ENCODE measurements at regions not wholly inside any gene's neighbourhood (a gene's known extent, or its start where the extent isn't known, plus 50 kb on each side); places are given as distances from the start of the nearest gene placed in this dataset.

DNA sequence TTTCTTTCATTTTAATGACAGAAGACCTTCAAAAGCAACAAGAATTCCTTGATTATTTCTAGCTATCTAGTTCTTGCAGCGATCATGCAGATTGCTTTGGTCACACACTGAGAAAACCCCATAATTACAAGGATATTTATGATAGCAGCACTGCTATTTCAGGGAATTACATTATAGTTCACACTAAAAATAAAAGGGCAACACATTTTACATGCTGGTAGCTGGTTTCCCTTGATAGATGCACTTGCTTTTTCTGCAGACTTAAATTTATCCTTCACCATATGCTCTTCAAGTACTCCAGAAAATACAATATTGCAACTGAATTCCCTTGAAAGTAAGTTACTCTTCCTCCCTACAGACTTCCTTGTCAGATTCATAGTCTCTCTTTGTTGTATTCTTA, 751.1 kb downstream of the CCDC85A start:
- Histone ChIP-seq H3K36me3 (no peaks in the 10 kb centered on the region), H3K27ac (no peak overlapping the region), H3K4me1 (ENCODE audit: low read depth) (no peaks in the 10 kb centered on the region), H3K4me3 (no peak overlapping the region), H3K27me3 (no peaks in the 10 kb centered on the region), H3K9me3 (ENCODE audit: low read depth) (no peaks in the 10 kb centered on the region)
- DNase-seq (ENCODE audit: low read depth in 1 of 2, low spot score in 1 of 2): no peak
- TF ChIP-seq, protein P1, sequence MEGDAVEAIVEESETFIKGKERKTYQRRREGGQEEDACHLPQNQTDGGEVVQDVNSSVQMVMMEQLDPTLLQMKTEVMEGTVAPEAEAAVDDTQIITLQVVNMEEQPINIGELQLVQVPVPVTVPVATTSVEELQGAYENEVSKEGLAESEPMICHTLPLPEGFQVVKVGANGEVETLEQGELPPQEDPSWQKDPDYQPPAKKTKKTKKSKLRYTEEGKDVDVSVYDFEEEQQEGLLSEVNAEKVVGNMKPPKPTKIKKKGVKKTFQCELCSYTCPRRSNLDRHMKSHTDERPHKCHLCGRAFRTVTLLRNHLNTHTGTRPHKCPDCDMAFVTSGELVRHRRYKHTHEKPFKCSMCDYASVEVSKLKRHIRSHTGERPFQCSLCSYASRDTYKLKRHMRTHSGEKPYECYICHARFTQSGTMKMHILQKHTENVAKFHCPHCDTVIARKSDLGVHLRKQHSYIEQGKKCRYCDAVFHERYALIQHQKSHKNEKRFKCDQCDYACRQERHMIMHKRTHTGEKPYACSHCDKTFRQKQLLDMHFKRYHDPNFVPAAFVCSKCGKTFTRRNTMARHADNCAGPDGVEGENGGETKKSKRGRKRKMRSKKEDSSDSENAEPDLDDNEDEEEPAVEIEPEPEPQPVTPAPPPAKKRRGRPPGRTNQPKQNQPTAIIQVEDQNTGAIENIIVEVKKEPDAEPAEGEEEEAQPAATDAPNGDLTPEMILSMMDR (IDR thresholded peaks at IDR 0.05; ENCODE audit: low read depth, low read length): no peak

DNA sequence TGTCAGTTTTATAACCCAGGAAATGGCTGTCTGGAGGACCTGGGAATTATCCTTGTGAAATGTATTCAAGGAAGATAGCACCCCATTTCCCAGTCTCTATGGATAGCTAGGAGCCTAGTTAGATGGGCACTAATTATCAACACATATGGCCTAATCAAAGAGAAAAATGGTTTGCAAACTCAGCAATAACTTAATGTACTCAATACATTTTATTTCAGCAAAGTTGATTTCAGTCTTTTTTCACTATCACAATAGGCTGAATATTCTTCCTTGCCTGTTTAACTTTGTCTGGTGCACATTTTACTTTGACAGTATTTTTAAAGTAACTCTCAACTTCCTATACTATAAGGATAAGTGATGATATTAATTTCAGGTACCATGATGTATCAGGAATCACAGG, 756.3 kb downstream of the CCDC85A start:
- no peak overlapping the region for H3K4me3 ChIP-seq

DNA sequence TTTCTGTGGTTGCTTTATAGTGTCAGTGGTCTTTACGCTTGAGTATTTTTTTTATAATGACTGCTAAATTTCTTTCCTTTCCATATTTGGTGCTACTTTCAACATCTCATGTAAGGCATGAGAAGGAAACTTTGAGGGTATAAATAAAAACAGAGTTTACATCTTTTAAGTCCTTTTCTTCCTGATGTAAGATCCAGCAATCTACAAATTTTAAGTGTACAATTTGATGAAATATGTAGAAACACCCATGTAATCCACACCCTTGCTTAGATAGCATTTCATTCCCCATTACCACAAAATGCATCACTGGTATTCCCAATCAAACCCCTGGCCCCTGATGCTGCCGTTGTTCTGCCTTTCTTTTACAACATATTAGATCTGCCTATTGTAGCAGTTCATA, 769.1 kb downstream of the CCDC85A start:
- no peak for DNase-seq (ENCODE audit: low read depth in 1 of 2, low spot score in 1 of 2)
- TF ChIP-seq, protein P1 (IDR thresholded peaks at IDR 0.05; ENCODE audit: low read depth, low read length): no peak
- no peak overlapping the region for H3K4me3 ChIP-seq
- no peaks in the 10 kb centered on the region for H3K27me3 ChIP-seq
- no peak overlapping the region for H3K27ac ChIP-seq
- H3K9me3 ChIP-seq (ENCODE audit: low read depth): no peaks in the 10 kb centered on the region
- no peaks in the 10 kb centered on the region for H3K36me3 ChIP-seq
- H3K4me1 ChIP-seq (ENCODE audit: low read depth): no peaks in the 10 kb centered on the region

More for the DNA sequence above, 756.3 kb downstream of the CCDC85A start:
- TF ChIP-seq, protein P1 (IDR thresholded peaks at IDR 0.05; ENCODE audit: low read depth, low read length): no peak
- no peaks in the 10 kb centered on the region for H3K27me3 ChIP-seq
- no peak for DNase-seq (ENCODE audit: low read depth in 1 of 2, low spot score in 1 of 2)
- H3K4me1 ChIP-seq (ENCODE audit: low read depth): no peaks in the 10 kb centered on the region
- no peak overlapping the region for H3K27ac ChIP-seq
- no peaks in the 10 kb centered on the region for H3K36me3 ChIP-seq
- no peaks in the 10 kb centered on the region for H3K9me3 ChIP-seq (ENCODE audit: low read depth)

DNA sequence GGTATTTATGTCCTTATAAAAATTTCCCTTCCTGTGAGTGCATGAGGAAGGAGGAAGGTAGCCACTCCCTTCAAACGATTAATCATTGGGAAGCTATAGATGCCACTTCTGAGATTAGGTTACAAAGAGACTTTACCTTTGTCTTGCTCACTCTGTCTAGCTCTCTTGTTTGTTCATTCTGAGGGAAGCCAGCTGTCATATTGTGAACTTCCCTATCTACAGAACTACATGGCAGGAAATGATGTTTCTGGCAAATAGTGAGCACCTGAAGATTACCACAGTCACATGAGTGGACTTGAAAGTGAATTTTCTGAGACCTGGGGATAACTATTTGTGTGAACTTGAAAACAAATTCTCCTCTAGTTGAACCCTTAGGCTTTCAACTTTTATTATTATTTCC, 776.8 kb downstream of the CCDC85A start:
- H3K36me3 ChIP-seq: no peaks in the 10 kb centered on the region
- no peak overlapping the region for H3K4me3 ChIP-seq
- H3K27ac ChIP-seq: no peak overlapping the region
- no peaks in the 10 kb centered on the region for H3K27me3 ChIP-seq
- H3K4me1 ChIP-seq (ENCODE audit: low read depth): no peaks in the 10 kb centered on the region
- TF ChIP-seq, protein P1 (IDR thresholded peaks at IDR 0.05; ENCODE audit: low read depth, low read length): no peak
- no peak for DNase-seq (ENCODE audit: low read depth in 1 of 2, low spot score in 1 of 2)
- no peaks in the 10 kb centered on the region for H3K9me3 ChIP-seq (ENCODE audit: low read depth)

DNA sequence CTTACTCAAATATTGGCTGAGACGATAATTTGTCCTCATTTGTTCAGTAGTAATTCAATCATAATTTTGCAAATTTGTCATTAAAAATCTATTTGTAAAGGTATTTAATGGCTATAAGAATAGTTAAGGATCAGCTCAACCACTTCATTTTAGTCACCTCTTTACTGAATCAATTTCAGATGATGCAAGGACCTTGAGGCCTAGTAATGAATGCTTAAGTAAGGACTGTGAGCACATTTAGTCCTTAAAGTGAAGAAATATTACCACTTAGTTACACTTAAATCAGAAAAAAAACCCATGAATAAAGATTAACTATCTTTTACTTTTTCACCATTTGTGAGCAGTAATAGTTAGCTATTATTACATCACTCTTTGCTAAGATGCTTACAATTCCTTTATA, 778.9 kb downstream of the CCDC85A start:
- H3K4me3 ChIP-seq: no peak overlapping the region
- no peaks in the 10 kb centered on the region for H3K9me3 ChIP-seq (ENCODE audit: low read depth)
- H3K27ac ChIP-seq: no peak overlapping the region
- H3K4me1 ChIP-seq (ENCODE audit: low read depth): no peaks in the 10 kb centered on the region
- H3K36me3 ChIP-seq: no peaks in the 10 kb centered on the region
- DNase-seq (ENCODE audit: low read depth in 1 of 2, low spot score in 1 of 2): no peak
- no peaks in the 10 kb centered on the region for H3K27me3 ChIP-seq
- TF ChIP-seq, protein P1 (IDR thresholded peaks at IDR 0.05; ENCODE audit: low read depth, low read length): no peak

DNA sequence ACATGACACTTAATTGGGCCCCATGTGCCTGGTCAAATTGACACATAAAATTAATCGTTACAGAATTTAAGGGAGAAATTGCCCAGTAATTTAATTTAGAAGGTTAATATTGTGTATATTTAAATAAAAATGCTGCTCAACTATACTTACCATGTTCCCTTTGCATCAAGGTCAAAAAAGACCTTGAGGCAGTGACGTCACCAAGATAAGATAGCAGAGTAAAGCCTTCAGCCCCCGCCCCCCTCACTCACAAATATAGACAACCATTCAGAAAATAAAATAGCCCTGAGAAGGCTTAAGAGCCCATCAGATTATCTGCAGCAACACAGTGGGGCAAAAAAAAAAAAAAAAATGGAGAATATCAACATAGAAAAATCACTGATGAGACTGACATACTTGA, 785.7 kb downstream of the CCDC85A start:
- no peak for DNase-seq (ENCODE audit: low read depth in 1 of 2, low spot score in 1 of 2)
- TF ChIP-seq, protein P1 (IDR thresholded peaks at IDR 0.05; ENCODE audit: low read depth, low read length): no peak
- Histone ChIP-seq H3K4me1 (ENCODE audit: low read depth) (no peaks in the 10 kb centered on the region), H3K36me3 (no peaks in the 10 kb centered on the region), H3K9me3 (ENCODE audit: low read depth) (no peaks in the 10 kb centered on the region), H3K27ac (no peak overlapping the region), H3K27me3 (no peaks in the 10 kb centered on the region), H3K4me3 (no peak overlapping the region)

Data from cardiac muscle cell (in vitro differentiated cells and primary cell).